ENCODE measurements at regions not wholly inside any gene's neighbourhood (a gene's known extent, or its start where the extent isn't known, plus 50 kb on each side); places are given as distances from the start of the nearest gene placed in this dataset.

DNA sequence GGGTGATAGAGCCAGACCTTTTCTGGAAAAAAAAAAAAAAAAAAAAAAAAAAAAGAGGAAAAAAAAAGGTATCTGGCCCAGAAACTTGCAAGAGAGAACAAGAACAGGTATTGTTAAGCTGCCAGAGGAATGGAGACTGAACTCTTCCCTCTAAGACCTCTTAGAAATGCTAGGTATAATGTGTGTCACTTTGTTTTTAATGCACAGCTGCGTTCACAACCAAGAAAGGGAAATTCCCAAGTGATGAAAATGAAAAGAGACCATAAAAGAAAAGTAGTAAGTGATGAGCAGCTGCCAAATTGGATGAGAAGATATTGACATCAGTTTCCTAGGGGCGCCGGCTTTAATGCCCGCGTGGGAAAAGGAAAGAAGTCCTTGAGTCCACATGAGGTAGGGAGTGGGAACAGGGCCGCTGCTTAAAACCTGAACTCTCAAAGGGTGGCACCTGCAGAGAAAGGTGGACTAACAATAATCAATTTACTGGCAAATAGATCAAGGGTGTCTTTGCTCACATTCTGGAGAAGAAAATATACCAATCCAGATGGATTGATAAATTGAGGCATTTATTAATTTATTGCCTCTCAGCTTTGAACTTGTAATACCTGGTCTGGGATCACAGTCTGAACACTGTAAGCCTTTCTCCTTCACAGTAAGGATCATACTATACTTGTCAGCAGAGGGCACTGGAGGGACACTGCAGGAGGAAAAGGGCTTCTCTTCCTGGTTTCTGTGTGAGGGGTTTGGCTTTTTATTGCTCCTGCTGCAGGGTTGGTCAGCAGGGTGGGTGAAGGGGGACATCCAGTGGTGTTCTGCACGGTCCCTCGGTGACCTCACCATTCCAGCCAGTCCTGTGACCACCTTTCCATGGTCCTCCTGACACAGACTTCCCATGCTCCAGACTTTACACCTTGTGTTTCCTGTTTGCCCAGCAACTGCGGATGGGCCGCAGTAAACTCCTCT lies 131.6 kb downstream of the AQP9 start:
- peak; percentile 29 for DNase-seq (ENCODE audit: low spot score)

DNA sequence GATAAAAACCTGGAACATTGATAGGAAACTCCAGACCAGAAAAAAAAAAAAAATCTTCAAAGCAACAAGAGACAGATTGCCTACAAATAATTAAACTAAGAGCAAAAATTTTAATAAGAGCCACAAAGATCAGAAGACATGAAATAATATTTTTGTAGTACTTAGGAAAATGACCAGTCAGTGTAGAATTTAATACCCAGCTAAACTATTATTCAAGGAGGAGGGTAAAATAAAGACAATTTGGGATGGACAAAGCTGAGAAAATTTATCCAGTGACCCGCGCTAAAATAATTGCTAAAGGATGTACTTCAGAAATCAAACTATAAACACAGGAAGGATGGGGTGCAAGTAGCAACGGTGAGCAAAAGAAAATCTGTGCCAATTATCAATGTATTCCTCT lies 133.2 kb downstream of the AQP9 start:
- DNase-seq (ENCODE audit: low spot score): no peak

DNA sequence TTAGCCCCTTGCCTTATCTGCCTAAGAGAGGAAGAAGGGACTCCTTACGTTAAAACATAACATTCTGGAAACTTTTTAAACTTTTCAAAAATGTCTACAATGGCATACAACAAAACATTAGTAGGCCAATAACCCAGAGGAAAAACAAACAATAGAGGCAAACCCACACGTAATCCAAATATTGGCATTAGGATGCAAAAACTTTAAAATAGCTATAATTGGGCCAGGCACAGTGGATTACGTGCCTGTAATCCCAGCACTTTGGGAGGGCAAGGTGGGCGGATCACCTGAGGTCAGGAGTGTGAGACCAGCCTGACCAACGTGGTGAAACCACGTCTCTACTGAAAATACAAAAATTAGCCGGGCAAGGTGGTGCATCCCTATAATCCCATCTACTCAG lies 134.9 kb downstream of the AQP9 start:
- no peak for DNase-seq (ENCODE audit: low spot score)

DNA sequence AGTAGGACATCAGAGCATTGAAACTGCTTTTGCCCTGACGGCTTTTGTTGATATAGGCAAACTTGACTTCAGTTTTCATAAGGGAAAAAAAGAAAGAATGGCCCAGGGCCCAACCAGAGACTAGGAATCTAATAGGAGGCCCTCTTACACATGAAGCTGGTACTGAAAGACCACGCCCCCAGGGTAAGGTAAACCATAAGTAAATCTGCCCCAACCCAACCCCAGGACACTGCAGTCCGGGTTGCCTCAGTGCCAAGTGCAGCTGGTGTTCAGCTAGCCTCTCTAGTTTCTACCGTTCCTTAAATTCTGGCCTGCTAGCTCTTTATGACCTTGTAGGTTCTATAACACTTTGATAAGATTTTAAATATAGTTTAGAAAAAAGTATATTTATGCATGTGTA lies 136.7 kb downstream of the AQP9 start:
- no peak for DNase-seq (ENCODE audit: low spot score)

DNA sequence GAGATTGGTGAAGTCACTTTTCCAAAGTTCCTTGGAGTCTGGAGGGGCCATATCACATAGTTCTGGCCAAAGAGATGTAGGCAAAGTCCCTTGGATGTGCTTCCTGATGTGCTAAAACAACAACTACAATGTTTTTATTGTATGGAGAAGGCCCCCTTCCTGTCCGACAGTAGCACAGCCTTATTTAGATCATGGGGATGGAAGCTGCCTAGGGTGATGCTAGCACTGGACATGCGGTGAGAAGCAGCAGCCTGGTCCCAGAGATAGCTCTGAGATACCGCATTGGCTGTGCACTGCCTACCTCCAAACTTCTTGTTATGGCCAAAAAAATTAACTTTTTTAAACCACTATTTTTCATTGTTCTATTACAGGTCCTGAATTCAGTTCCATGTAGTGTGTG lies 137.6 kb downstream of the AQP9 start:
- no peak for DNase-seq (ENCODE audit: low spot score)

DNA sequence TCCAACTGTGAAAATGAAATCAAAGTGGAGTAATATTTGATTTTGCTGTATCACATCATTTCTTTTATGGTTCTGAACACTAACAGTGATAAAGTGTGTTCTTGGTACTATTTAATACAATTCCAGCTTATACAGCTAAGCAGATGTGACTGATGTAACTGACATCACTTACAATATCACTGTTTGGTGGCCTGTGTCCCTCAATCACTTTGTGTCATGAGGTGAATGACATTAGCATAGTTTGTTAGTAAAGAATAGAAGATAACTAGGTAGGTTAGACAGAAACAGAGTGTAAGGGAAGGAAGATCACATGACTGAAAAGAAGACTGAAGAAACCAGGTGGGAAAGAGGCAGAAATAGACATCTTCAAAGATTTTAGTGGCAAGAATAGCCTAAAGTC lies 138.7 kb downstream of the AQP9 start:
- no peak for DNase-seq (ENCODE audit: low spot score)

DNA sequence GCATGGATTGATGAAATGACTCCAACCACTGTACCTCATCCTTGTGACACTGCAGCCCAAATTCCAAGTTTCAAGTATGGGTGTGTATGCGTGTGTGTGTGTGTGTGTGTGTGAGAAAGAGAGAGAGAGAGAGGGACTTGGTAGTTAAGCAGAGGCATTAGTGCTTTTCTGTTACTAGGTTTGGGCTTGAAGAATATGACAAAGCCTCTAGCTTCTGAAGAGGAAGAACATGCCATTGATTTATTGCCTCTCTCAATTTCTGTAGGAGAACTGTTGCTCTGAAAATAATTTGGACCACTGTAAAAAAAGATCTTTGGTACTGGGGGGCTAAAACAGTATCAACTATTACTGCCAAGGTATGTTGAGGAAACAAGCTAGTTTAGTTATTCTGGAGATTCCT lies 139.2 kb downstream of the AQP9 start:
- no peak for DNase-seq (ENCODE audit: low spot score)

DNA sequence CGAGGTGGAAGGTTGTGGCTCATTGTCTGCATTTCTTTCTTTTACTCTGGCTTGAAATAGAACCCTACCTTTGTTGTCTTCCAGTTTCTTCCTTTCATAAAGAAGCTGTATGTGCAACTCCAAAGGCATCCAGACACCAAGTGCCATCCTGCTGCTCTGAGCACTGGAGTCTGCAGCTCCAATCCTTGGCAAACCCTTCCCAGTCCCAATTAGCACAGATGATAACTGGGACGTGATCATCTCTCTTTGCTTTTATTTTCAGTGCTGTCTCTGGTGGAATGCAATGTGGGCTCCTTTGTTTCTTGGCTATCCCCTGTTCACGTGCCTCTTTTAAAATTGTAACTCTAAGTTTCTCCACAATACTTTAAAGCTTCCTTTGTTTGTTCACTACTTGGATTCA lies 140.9 kb downstream of the AQP9 start:
- no peak for DNase-seq (ENCODE audit: low spot score)

DNA sequence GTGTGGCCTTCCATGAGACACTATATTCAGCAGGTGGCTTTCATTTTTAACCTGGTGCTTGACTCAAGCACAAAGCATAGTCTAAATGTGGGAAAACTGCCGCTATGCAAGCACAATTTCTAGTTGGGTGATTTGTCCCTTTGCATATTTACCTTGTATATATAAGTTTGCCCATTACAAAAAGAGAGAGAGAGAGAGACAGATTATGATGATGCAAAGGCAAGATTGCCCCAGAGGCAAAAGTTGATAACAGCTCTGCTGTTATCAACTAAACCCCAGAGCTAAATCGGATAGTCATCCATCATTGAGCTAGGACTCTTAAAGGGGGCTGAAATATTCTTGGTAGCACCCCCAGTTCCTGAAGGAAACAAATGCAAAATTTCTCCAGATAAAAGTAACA lies 141.5 kb downstream of the AQP9 start:
- no peak for DNase-seq (ENCODE audit: low spot score)

DNA sequence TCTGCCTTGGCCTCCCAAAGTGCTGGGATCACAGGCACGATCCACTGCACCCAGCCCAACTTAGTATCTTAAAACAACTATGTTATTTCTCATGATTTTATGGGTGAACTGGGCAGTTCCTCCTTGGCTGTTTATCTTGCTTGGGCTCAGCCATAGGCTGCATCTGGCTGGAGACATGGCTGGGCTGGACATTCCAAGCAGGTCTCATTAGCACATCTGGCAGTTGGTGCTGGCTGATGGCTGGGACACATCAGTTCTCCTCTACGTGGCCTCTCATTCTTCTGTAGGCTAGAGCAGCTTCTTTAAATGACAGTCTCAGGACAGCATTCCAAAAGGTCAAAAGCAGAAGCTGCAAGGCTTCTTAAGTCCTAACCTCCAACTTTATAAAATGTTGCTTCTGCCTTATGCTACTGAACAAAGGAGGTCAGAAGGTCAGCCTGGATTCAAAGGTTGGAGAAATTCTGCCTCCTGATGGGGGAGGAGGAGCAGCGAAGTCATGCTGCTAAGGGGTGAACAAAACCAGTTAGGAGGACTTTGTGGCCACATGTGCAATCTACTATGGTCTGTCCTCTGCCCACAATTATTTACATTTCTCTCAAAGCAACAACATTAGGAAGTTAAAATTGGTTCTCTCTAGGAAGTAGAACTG lies 144.0 kb downstream of the AQP9 start:
- DNase-seq (ENCODE audit: low spot score): no peak

DNA sequence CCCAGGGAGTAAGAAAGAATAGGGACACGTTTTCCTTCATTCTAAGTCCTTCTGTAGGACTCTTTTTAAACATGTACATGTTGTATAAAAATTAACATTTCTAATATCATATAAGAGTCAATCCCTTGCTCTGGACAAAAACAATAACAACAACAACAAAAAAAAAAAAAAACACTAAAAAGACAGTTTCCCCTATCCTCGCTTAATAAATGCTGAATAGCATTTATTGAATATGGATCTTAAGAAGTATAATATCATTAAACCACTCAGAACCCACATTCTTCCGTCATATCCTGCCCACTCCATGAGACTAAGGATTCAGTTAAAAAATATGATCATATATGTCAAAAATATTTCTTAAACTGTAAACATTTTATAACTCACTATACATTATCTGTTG lies 145.1 kb downstream of the AQP9 start:
- no peak for DNase-seq (ENCODE audit: low spot score)

DNA sequence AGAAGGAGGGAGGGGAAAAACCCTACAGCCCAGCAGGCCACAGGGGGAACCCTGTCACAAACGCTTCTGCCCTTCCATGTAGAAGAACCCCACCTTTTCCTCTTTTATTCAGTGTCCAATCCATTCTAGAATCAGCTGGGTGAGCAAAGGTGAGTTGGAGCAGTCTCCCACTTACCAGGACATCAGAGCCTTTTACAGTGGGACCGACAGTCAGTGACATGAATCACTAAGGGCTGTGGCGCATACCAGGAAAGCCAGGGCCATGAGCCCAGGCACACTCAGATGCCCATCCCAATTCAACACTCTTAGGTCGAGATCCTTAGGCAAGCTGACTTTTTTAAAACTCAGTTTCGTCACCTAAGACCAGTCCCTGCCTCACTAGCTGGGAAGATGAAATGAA lies 146.1 kb downstream of the AQP9 start:
- no peak for DNase-seq (ENCODE audit: low spot score)

DNA sequence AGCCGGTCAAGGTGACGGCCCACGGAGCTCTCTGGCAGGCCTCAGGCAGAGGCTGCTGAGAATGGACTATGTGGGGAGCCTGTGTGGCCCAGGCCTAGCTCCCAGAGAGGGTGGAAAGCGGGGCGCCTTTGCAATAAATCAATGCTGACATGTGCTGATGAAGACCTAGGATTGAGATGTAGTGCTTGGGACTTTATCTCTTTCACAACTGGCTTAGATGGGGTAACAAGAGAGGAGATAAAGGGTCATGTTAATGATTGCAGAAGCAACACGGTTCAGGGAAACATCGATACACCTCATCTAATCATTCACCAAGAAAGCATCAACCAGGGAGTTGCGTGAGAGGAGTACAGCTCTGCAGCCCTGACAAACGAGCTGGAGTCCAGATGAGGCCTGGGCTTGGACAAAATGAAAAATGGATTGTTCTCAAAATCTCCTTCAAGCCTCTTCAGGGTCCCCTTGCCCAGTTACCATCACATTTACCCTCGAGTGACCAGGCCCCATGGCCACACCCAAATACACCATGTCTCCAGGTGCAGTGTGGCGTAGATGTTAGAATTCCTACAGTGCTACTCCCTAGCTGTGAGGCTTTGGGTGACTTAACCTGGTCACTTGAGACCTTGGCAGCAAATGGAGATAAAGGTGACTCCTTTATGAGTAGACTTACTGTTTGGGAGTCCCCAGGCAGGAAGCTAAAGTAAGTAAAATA lies 146.4 kb upstream of the LIPC start:
- DNase-seq (ENCODE audit: low spot score): no peak

DNA sequence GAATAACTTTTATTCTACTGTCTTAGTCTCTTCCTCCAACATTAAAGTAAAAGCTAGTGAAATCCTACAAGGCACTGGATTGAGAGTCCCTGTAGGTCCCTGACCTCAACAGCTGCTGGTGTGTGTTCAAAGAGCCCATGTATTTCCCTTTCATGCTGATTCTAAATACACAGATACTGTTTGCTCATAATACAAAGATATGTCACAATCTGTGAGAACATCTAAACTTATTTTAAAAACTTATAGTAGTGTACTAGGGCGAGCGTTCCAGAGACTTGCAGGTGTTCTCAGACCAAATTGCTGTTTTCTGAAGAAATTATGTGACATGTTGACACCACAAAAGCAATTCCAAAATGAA lies 145.9 kb upstream of the LIPC start:
- no peak for DNase-seq (ENCODE audit: low spot score)

DNA sequence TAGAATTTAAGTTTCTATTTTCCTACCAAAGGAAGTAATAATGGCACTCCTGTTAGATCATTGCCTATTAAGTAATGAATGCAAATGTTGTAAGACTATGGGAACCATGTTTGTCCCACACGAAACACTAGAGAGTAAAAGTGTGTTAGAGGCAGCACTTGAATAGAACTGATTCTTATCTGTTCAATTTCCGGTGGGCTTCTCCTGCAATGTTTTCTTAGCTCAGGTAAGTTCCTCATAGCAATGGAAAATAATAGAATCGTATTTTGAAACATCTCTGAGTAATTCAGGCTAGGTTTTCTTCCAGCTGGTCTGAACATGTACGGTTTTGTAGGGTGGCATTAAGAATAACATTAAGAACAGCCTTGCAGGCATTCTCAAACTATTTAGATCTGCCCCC lies 145.3 kb upstream of the LIPC start:
- DNase-seq (ENCODE audit: low spot score): no peak

DNA sequence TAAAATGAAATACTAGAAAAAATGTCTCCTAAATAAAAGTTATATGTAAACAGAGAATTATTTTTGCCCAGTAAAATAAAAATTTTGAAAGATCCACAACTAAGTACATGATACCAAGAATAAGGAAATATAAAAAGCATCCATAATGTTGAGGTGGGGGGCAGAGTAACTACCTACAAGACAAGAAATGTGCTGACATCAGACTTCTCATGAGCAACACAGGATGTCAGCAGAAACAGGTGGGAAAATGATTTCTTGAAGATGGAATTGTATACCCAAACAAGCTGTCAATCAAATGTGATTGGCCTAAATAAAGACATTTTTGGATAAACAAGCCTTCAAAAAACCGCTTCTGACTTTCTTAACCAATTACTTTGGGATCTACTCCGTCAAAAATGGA lies 143.9 kb upstream of the LIPC start:
- no peak for DNase-seq (ENCODE audit: low spot score)

DNA sequence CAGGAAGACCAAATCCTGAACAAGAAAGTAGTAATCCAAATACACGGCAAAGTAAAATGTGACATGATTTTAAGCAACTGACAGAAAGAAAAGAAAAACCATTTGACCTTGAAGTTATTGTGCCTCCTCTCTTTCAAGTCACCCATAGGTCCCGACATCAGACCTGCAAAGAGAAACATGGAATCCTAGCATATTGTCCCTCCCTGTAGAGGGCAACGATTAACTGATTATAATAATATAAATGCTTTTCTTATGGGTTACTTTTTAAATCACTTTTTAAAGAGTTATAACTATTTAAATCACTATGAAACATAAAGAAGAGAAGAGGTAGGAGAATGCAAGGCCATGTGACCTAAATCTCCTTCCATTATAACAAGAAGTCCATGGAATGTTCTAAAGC lies 143.2 kb upstream of the LIPC start:
- no peak for DNase-seq (ENCODE audit: low spot score)

DNA sequence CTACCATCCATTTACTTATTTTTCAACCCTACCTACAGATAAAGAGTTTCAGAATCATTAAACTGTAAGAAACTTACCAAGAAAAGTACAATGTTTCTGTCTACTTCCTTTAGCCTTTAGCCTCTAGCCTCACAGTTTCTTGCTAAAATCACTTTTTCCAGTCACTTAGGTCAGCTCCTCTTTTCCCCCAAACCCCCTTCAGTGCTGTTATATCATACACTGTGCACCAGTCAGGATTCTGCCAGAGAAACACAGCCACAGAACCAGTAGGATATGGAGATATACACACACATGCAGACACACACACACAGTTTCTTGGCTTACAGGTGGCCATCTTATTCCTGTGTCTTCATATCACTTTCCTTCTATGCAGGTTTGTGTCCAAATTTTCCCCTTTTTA lies 139.9 kb upstream of the LIPC start:
- no peak for DNase-seq (ENCODE audit: low spot score)

DNA sequence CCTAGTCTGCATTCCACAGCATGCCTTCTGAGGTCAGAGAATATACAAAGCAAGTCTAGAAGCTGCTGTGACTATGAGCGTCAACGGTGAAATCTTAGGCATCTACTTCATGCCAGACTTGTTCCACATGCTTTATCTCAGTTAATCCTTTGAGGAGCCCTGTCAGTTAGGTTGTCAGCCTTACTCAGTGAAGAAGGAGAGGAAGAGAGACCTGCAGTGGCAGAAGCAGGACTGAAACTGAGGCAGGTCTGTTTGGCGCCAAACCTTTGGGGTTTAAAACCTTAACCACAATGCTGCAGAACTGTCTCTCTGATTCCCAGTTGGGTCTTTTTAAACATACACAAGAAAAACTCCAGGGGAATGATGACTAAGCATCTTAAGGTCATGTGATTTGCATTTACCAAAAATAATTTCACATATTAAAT lies 139.0 kb upstream of the LIPC start:
- DNase-seq (ENCODE audit: low spot score): no peak

DNA sequence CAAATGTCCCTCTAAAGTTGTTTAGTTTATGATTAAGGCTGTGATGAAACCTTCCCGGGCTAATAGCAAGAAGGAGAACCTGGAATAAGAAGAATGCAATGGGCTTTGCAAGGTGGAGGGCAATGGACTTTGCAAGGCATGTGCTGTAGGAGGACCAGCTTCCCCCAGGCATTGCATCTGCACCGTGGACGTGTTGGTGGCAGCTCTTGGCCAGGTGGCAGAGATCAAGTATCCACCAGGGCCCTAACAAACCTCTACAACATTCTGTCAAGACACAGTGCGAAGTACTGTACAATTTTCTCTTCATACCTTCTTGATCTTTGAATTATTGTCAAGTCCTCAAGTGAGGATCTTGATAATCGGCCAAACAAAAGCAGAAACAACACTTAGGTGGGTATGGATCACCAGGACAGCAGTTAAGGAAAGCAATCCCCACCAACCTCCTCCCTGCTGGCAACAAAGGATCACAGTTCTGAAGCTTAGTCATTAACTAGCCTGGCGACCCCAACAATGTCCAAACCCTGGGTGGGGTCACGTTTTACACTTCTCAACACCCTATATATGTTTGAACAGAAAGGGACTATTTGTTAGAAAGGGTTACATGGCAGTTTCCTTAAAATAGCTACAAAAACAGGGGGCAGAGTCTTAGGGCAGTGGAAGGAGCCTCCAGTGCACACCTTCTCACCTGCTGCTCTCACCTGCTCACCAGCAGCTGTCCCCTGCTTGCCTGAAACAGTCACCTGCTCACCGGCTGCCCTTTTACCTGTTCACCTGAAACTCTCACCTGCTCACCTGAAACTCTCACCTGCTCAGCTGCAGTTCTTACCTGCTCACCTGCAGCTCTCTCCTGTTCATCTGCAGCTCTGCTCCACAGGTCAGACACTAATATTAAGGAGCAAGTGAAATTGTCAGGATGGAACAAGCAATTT lies 137.9 kb upstream of the LIPC start:
- DNase-seq (ENCODE audit: low spot score): no peak

DNA sequence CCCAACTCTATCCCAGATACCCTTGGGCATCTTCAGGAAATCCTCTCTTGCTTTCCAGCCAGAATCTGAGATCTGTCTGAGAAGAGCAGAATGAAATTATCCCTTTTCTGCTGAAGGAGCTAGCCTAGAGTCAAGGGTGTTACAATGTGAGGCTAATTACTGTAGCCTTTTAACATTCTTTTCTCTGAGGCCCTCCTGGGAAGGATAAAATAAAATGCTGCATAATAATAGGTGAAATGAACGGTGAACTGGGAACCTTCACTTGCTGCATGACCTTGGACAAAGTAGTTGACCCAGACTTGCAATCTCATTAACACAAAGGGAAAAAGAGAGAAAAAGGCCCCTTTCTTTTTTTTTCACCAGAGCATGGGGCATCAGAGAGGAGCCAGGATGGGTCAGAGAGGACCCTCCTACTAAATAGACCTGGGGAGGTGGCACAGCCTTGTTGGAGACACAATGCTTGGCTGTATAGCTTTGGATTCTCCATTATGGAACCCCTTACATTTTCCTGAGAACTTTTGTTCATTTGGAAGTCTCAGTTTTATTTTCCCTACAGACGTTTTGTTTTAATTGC lies 137.0 kb upstream of the LIPC start:
- no peak for DNase-seq (ENCODE audit: low spot score)

Measured in hepatic stellate cell (primary cell).